SK-N-SH treated with all-trans-retinoic acid at 6 μM for 48 hours (cell line): ENCODE measurements at regions not wholly inside any gene's neighbourhood (a gene's known extent, or its start where the extent isn't known, plus 50 kb on each side); places are given as distances from the start of the nearest gene placed in this dataset.

ENCODE experiments used
- ATAC-seq: fragments of 200-7000 bp; cut with Tn5 transposase; 3 replicates; pipeline ENCODE4 v1.9.1; 2020; ENCODE audit warnings: mild to moderate bottlenecking, moderate library complexity
- ARNTL ChIP-seq: fragments of 450-650 bp; formaldehyde crosslinking; IDR thresholded peaks from 2 replicates; pipeline ENCODE4 v1.5.0; 2020; ENCODE audit warnings: low read depth, mild to moderate bottlenecking, moderate library complexity, borderline replicate concordance
- BACH2 ChIP-seq: fragments of 250-450 bp; sonication (Bioruptor Pico); IDR thresholded peaks from 2 replicates; pipeline ENCODE4 v1.9.0; 2021; ENCODE audit warnings: mild to moderate bottlenecking, borderline replicate concordance
- CREB5 ChIP-seq: fragments of 250-450 bp; sonication (Bioruptor Pico); IDR thresholded peaks from 2 replicates; pipeline ENCODE4 v1.5.1; 2020; ENCODE audit warnings: low read depth, mild to moderate bottlenecking, moderate library complexity
- CSDC2 ChIP-seq: fragments of 250-450 bp; sonication (Bioruptor Pico); IDR thresholded peaks from 2 replicates; pipeline ENCODE4 v1.5.0; 2020; ENCODE audit warnings: mild to moderate bottlenecking, moderate library complexity
- ESRRG ChIP-seq: fragments of 250-450 bp; sonication (Bioruptor Pico); IDR thresholded peaks from 2 replicates; pipeline ENCODE4 v1.6.1; 2021; ENCODE audit warnings: mild to moderate bottlenecking
- ISL1 ChIP-seq: fragments of 250-450 bp; sonication (Bioruptor Pico); IDR thresholded peaks from 2 replicates; pipeline ENCODE4 v2.1.2; 2022; ENCODE audit warnings: mild to moderate bottlenecking, moderate library complexity
- OSR1 ChIP-seq: fragments of 250-450 bp; sonication (Bioruptor Pico); IDR thresholded peaks from 2 replicates; pipeline ENCODE4 v1.8.0; 2022; ENCODE audit warnings: moderate library complexity, mild to moderate bottlenecking, inconsistent platforms
- POU6F1 ChIP-seq: fragments of 250-450 bp; sonication (Bioruptor Pico); IDR thresholded peaks from 2 replicates; pipeline ENCODE4 v1.8.0; 2021; ENCODE audit warnings: low read depth, mild to moderate bottlenecking, moderate library complexity, borderline replicate concordance
- PPARA ChIP-seq: fragments of 250-450 bp; sonication (Bioruptor Pico); IDR thresholded peaks from 2 replicates; pipeline ENCODE4 v1.5.0; 2020; ENCODE audit warnings: mild to moderate bottlenecking, borderline replicate concordance
- RARB ChIP-seq: fragments of 250-450 bp; sonication (Bioruptor Pico); IDR thresholded peaks from 2 replicates; pipeline ENCODE4 v1.8.0; 2021; ENCODE audit warnings: mild to moderate bottlenecking, moderate library complexity
- TOX ChIP-seq: fragments of 250-450 bp; sonication (Bioruptor Pico); IDR thresholded peaks from 2 replicates; pipeline ENCODE4 v1.8.0; 2021; ENCODE audit warnings: mild to moderate bottlenecking, moderate library complexity, borderline replicate concordance
- TSHZ2 ChIP-seq: fragments of 250-450 bp; sonication (Bioruptor Pico); IDR thresholded peaks from 2 replicates; pipeline ENCODE4 v1.5.0; 2020; ENCODE audit warnings: mild to moderate bottlenecking, moderate library complexity
- ZC3H10 ChIP-seq: fragments of 250-450 bp; sonication (Bioruptor Pico); IDR thresholded peaks from 2 replicates; pipeline ENCODE4 v1.5.1; 2021; ENCODE audit warnings: mild to moderate bottlenecking, moderate library complexity
- ZFP3 ChIP-seq: fragments of 250-450 bp; sonication (Bioruptor Pico); IDR thresholded peaks from 2 replicates; pipeline ENCODE4 v1.5.0; 2020; ENCODE audit warnings: mild to moderate bottlenecking, moderate library complexity
- ZFP30 ChIP-seq: fragments of 450-650 bp; formaldehyde crosslinking; IDR thresholded peaks from 2 replicates; pipeline ENCODE4 v1.5.0; 2022; ENCODE audit warnings: mild to moderate bottlenecking, moderate library complexity
- ZNF565 ChIP-seq: fragments of 450-650 bp; formaldehyde crosslinking; conservative IDR thresholded peaks from 2 replicates; pipeline ENCODE4 v1.5.0; 2020; ENCODE audit warnings: low read depth, mild to moderate bottlenecking, moderate library complexity
- ZNF70 ChIP-seq: fragments of 450-650 bp; formaldehyde crosslinking; IDR thresholded peaks from 2 replicates; pipeline ENCODE4 v1.5.0; 2020; ENCODE audit warnings: mild to moderate bottlenecking, moderate library complexity
- ZNF8 ChIP-seq: fragments of 450-650 bp; formaldehyde crosslinking; IDR thresholded peaks from 2 replicates; pipeline ENCODE4 v1.5.0; 2020; ENCODE audit warnings: mild to moderate bottlenecking, moderate library complexity
- TF ChIP-seq, protein P1 (sequence below): fragments of 250-450 bp; sonication (Bioruptor Pico); IDR thresholded peaks from 2 replicates; pipeline ENCODE4 v1.5.1; 2021; ENCODE audit warnings: mild to moderate bottlenecking, moderate library complexity
- TF ChIP-seq, protein P2 (sequence below): fragments of 250-450 bp; sonication (Bioruptor Pico); IDR thresholded peaks from 2 replicates; pipeline ENCODE4 v1.8.0; 2020; ENCODE audit warnings: mild to moderate bottlenecking, moderate library complexity, borderline replicate concordance

GRCh38 chrX:155673338-155673737, 60.6 kb upstream of the TMLHE start:
- TF ChIP-seq ZNF565 (CRISPR knock-in tag) (no peak), ZFP3 (no peak), PPARA (CRISPR knock-in tag) (no peak), ARNTL (CRISPR knock-in tag) (no peak), ZC3H10 (CRISPR knock-in tag) (no peak), CSDC2 (CRISPR knock-in tag) (no peak), POU6F1 (CRISPR knock-in tag) (no peak), BACH2 (no peak), CREB5 (CRISPR knock-in tag) (no peak), OSR1 (CRISPR knock-in tag) (no peak)
- ATAC-seq: no peak

GRCh38 chrX:155666741-155667140, 54.0 kb upstream of the TMLHE start:
- TF ChIP-seq TOX (CRISPR knock-in tag): no peak
- no peak for TF ChIP-seq CSDC2 (CRISPR knock-in tag)
- TF ChIP-seq ZNF70 (CRISPR knock-in tag): no peak
- TF ChIP-seq ZFP30 (CRISPR knock-in tag): no peak
- no peak for TF ChIP-seq POU6F1 (CRISPR knock-in tag)
- no peak for TF ChIP-seq PPARA (CRISPR knock-in tag)
- TF ChIP-seq, protein P1, sequence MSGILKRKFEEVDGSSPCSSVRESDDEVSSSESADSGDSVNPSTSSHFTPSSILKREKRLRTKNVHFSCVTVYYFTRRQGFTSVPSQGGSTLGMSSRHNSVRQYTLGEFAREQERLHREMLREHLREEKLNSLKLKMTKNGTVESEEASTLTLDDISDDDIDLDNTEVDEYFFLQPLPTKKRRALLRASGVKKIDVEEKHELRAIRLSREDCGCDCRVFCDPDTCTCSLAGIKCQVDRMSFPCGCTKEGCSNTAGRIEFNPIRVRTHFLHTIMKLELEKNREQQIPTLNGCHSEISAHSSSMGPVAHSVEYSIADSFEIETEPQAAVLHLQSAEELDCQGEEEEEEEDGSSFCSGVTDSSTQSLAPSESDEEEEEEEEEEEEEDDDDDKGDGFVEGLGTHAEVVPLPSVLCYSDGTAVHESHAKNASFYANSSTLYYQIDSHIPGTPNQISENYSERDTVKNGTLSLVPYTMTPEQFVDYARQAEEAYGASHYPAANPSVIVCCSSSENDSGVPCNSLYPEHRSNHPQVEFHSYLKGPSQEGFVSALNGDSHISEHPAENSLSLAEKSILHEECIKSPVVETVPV (CRISPR knock-in tag): no peak
- no peak for TF ChIP-seq ISL1 (CRISPR knock-in tag)
- TF ChIP-seq ZFP3: no peak
- no peak for TF ChIP-seq ESRRG (CRISPR knock-in tag)
- TF ChIP-seq TSHZ2 (CRISPR knock-in tag): no peak
- TF ChIP-seq ZNF8: no peak
- TF ChIP-seq OSR1 (CRISPR knock-in tag): no peak
- TF ChIP-seq, protein P2, sequence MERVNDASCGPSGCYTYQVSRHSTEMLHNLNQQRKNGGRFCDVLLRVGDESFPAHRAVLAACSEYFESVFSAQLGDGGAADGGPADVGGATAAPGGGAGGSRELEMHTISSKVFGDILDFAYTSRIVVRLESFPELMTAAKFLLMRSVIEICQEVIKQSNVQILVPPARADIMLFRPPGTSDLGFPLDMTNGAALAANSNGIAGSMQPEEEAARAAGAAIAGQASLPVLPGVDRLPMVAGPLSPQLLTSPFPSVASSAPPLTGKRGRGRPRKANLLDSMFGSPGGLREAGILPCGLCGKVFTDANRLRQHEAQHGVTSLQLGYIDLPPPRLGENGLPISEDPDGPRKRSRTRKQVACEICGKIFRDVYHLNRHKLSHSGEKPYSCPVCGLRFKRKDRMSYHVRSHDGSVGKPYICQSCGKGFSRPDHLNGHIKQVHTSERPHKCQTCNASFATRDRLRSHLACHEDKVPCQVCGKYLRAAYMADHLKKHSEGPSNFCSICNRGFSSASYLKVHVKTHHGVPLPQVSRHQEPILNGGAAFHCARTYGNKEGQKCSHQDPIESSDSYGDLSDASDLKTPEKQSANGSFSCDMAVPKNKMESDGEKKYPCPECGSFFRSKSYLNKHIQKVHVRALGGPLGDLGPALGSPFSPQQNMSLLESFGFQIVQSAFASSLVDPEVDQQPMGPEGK (CRISPR knock-in tag): no peak
- no peak for TF ChIP-seq ZNF565 (CRISPR knock-in tag)
- TF ChIP-seq RARB (CRISPR knock-in tag): no peak
- TF ChIP-seq ARNTL (CRISPR knock-in tag): no peak
- no peak for TF ChIP-seq CREB5 (CRISPR knock-in tag)

More at GRCh38 chrX:155666741-155667140, 54.0 kb upstream of the TMLHE start:
- no peak for ATAC-seq
